ENCODE measurements at regions not wholly inside any gene's neighbourhood (a gene's known extent, or its start where the extent isn't known, plus 50 kb on each side); places are given as distances from the start of the nearest gene placed in this dataset.

- ChIA-PET CTCF (no interaction called here), POLR2A (no interaction called here)
- DNase-seq (ENCODE audit: extremely low spot score): no peak
- TF ChIP-seq TARDBP (IDR thresholded peaks at IDR 0.05) (no peak), SP1 (IDR thresholded peaks at IDR 0.05) (no peak), LEF1 (IDR thresholded peaks at IDR 0.05; ENCODE audit: borderline replicate concordance) (no peak), CTBP1 (IDR thresholded peaks at IDR 0.05; ENCODE audit: borderline replicate concordance) (no peak), SUZ12 (IDR thresholded peaks at IDR 0.05) (no peak), L3MBTL2 (conservative IDR thresholded peaks at IDR 0.05) (no peak), ARNT (IDR thresholded peaks at IDR 0.05) (no peak), ELF4 (IDR thresholded peaks at IDR 0.05) (no peak)
These were observed 135.1 kb downstream of the MRM1 start for GRCh38 chr17:36736201-36737156.

GRCh38 chr17:36739208-36739607, 137.8 kb downstream of the MRM1 start:
- POLR2A ChIA-PET: interaction anchor here (1.2 kb wide), 1 partner anchor 16 kb away, joined by 3 read pairs; no protein-coding TSS in a partner anchor
- DNase-seq (ENCODE audit: extremely low spot score): no peak
- CTCF ChIA-PET: interaction anchor here (0.6 kb wide), 1 partner anchor 144 kb away, joined by 3 read pairs; no protein-coding TSS in a partner anchor
- TF ChIP-seq FOXA1 (IDR thresholded peaks at IDR 0.05): no peak
- TF ChIP-seq BHLHE40 (IDR thresholded peaks at IDR 0.05; ENCODE audit: borderline replicate concordance): no peak
- TF ChIP-seq L3MBTL2 (conservative IDR thresholded peaks at IDR 0.05): no peak
- TF ChIP-seq ELF4 (IDR thresholded peaks at IDR 0.05): no peak
- TF ChIP-seq, protein P1, sequence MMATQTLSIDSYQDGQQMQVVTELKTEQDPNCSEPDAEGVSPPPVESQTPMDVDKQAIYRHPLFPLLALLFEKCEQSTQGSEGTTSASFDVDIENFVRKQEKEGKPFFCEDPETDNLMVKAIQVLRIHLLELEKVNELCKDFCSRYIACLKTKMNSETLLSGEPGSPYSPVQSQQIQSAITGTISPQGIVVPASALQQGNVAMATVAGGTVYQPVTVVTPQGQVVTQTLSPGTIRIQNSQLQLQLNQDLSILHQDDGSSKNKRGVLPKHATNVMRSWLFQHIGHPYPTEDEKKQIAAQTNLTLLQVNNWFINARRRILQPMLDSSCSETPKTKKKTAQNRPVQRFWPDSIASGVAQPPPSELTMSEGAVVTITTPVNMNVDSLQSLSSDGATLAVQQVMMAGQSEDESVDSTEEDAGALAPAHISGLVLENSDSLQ (IDR thresholded peaks at IDR 0.05): no peak
- no peak for TF ChIP-seq NFRKB (IDR thresholded peaks at IDR 0.05)
- TF ChIP-seq FOXM1 (IDR thresholded peaks at IDR 0.05; ENCODE audit: borderline replicate concordance): no peak
- TF ChIP-seq CTBP1 (IDR thresholded peaks at IDR 0.05; ENCODE audit: borderline replicate concordance): no peak
- TF ChIP-seq SUZ12 (IDR thresholded peaks at IDR 0.05): no peak
- TF ChIP-seq TARDBP (IDR thresholded peaks at IDR 0.05): no peak
- TF ChIP-seq FOXK2 (IDR thresholded peaks at IDR 0.05): no peak
- no peak for TF ChIP-seq ARNT (IDR thresholded peaks at IDR 0.05)
- TF ChIP-seq HDGF (IDR thresholded peaks at IDR 0.05; ENCODE audit: borderline replicate concordance): no peak
- no peak for TF ChIP-seq SP1 (IDR thresholded peaks at IDR 0.05)
- no peak for TF ChIP-seq LEF1 (IDR thresholded peaks at IDR 0.05; ENCODE audit: borderline replicate concordance)
- TF ChIP-seq ZNF384 (IDR thresholded peaks at IDR 0.05): no peak

- POLR2A ChIA-PET: interaction anchor here (1.2 kb wide), 1 partner anchor 17 kb away, joined by 3 read pairs; no protein-coding TSS in a partner anchor
- no peak for DNase-seq (ENCODE audit: extremely low spot score)
- CTCF ChIA-PET: no interaction called here
- TF ChIP-seq NFRKB (IDR thresholded peaks at IDR 0.05): no peak
- TF ChIP-seq TARDBP (IDR thresholded peaks at IDR 0.05): no peak
- TF ChIP-seq ARNT (IDR thresholded peaks at IDR 0.05): no peak
- TF ChIP-seq L3MBTL2 (conservative IDR thresholded peaks at IDR 0.05): no peak
- TF ChIP-seq FOXM1 (IDR thresholded peaks at IDR 0.05; ENCODE audit: borderline replicate concordance): no peak
- no peak for TF ChIP-seq CTBP1 (IDR thresholded peaks at IDR 0.05; ENCODE audit: borderline replicate concordance)
- no peak for TF ChIP-seq LEF1 (IDR thresholded peaks at IDR 0.05; ENCODE audit: borderline replicate concordance)
- no peak for TF ChIP-seq SUZ12 (IDR thresholded peaks at IDR 0.05)
- TF ChIP-seq BHLHE40 (IDR thresholded peaks at IDR 0.05; ENCODE audit: borderline replicate concordance): no peak
- TF ChIP-seq, protein P1 (IDR thresholded peaks at IDR 0.05): no peak
- TF ChIP-seq SP1 (IDR thresholded peaks at IDR 0.05): no peak
- TF ChIP-seq FOXK2 (IDR thresholded peaks at IDR 0.05): no peak
- no peak for TF ChIP-seq FOXA1 (IDR thresholded peaks at IDR 0.05)
- TF ChIP-seq ELF4 (IDR thresholded peaks at IDR 0.05): no peak
- TF ChIP-seq HDGF (IDR thresholded peaks at IDR 0.05; ENCODE audit: borderline replicate concordance): no peak
These were observed 138.8 kb downstream of the MRM1 start for GRCh38 chr17:36740157-36740556.

DNA sequence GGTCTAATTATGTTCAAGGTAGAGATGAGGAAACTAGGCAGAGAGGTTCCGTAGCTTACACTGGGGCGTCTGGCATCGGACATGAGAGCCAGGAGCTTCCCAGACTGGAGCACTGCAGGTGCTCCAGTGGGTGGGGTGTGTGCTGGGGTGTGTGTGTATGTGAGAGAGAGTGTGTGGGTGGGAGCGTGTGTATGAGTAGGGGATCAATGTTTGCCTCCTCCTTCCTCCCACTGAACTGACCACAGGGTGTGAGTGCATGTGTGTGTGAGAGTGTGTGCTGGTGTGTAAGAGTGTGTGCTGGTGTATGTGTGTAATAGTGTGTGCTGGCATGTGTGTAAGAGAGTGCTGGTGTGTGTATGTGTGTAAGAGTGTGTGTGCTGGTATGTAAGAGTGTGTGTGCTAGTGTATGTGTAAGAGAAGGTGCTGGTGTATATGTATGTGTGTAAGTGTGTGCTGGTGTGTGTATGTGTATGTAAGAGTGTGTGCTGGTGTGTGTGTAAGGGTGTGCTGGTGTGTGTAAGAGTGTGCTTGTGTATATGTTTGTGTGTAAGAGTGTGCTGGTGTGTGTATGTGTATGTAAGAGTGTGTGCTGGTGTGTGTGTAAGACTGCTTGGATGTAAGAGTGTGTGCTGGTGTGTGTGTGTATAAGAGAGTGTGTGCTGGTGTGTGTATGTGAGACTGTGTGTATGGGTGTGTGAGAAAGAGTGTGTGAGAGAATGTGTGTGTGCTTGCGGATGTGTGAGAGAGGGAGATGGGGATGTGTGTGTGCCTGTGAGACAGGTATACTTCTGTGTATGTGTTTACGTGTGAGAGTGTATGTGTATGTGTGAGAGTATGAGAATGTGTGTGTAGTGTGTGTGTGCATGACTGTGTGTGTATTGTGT, 139.9 kb downstream of the MRM1 start:
- no peak for DNase-seq (ENCODE audit: extremely low spot score)
- ChIA-PET CTCF (no interaction called here), POLR2A (no interaction called here)
- TF ChIP-seq FOXK2 (IDR thresholded peaks at IDR 0.05) (no peak), BHLHE40 (IDR thresholded peaks at IDR 0.05; ENCODE audit: borderline replicate concordance) (no peak), L3MBTL2 (conservative IDR thresholded peaks at IDR 0.05) (no peak), HDGF (IDR thresholded peaks at IDR 0.05; ENCODE audit: borderline replicate concordance) (no peak), ELF4 (IDR thresholded peaks at IDR 0.05) (no peak), CTBP1 (IDR thresholded peaks at IDR 0.05; ENCODE audit: borderline replicate concordance) (no peak), FOXA1 (IDR thresholded peaks at IDR 0.05) (no peak), TARDBP (IDR thresholded peaks at IDR 0.05) (no peak), ARNT (IDR thresholded peaks at IDR 0.05) (no peak), SUZ12 (IDR thresholded peaks at IDR 0.05) (no peak), FOXM1 (IDR thresholded peaks at IDR 0.05; ENCODE audit: borderline replicate concordance) (no peak), NFRKB (IDR thresholded peaks at IDR 0.05) (no peak), LEF1 (IDR thresholded peaks at IDR 0.05; ENCODE audit: borderline replicate concordance) (no peak), ZNF384 (IDR thresholded peaks at IDR 0.05) (no peak), SP1 (IDR thresholded peaks at IDR 0.05) (no peak)
- TF ChIP-seq, protein P1 (IDR thresholded peaks at IDR 0.05): no peak

Data from HEK293T (cell line).